Ascending aorta (tissue), 2 donors: ENCODE measurements at regions not wholly inside any gene's neighbourhood (a gene's known extent, or its start where the extent isn't known, plus 50 kb on each side); places are given as distances from the start of the nearest gene placed in this dataset.

Experiments used
- DNase-seq, 2 donors: peaks; one replicate each; pipeline ENCODE4 v3.0.0-alpha.2; 2019; ENCODE audit warnings: low spot score in 2 of 2
- H3K27ac ChIP-seq, 2 donors: fragments of 200-600 bp; sonication (generic); one replicate each; pipeline ENCODE4 v1.5.1; 2016 to 2017; ENCODE audit warnings: mild to moderate bottlenecking in 1 of 2
- H3K27me3 ChIP-seq: fragments of 200-600 bp; sonication (generic); one replicate; pipeline ENCODE4 v1.5.1; 2017
- H3K36me3 ChIP-seq, 2 donors: fragments of 200-600 bp; sonication (generic); one replicate each; pipeline ENCODE4 v1.5.1; 2016
- H3K4me1 ChIP-seq, 2 donors: fragments of 200-600 bp; sonication (generic); one replicate each; pipeline ENCODE4 v1.5.1; 2016 to 2017; ENCODE audit warnings: mild to moderate bottlenecking in 1 of 2
- H3K4me3 ChIP-seq, 2 donors: fragments of 200-600 bp; sonication (generic); one replicate each; pipeline ENCODE4 v1.5.1; 2016 to 2017; ENCODE audit warnings: mild to moderate bottlenecking in 1 of 2
- H3K9me3 ChIP-seq, 2 donors: fragments of 200-600 bp; sonication (generic); one replicate each; pipeline ENCODE4 v1.5.1; 2016
- intact Hi-C: fragments of 100-400 bp; cut with DNase I; formaldehyde crosslinking; loops from one replicate; pipeline ENCODE4 v1.15.1; 2023
- TF ChIP-seq, protein P1 (sequence below), 3 experiments: fragments of 200-600 bp in 2 of 3; fragments of 450-650 bp in 1 of 3; sonication (generic) in 2 of 3; IDR thresholded peaks; one replicate each; pipeline ENCODE4 v1.5.1; 2016 to 2019; ENCODE audit warnings: antibody characterized with exemption in 3 of 3, mild to moderate bottlenecking in 1 of 3, moderate library complexity in 1 of 3

DNA sequence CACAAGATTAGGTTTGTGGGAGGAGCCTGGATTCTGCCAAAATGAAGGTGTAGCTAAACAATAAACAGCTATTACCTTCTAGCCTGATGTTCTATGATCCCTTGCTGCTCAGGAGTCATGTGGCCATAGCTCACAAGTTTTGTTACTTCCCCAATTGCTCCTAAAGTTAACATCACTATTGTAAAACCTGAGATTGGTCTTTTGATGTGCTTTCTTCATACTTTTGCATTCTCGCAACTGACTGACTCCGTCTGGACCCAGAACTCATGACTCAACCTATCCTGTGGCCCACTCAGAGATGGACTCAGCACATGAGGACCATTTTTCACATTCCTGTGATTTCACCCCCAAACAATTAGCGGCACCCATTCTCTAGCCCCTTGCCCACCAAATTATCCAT lies 69.1 kb downstream of the PTGS2 start:
- Histone ChIP-seq H3K27ac (no peak overlapping the region), H3K4me3 (no peak overlapping the region), H3K9me3 (no peaks in the 10 kb centered on the region), H3K36me3 (no peaks in the 10 kb centered on the region), H3K4me1 (no peaks in the 10 kb centered on the region), H3K27me3 (no peaks in the 10 kb centered on the region)
- intact Hi-C loops: no loop called here
- DNase-seq: no peak
- TF ChIP-seq, protein P1, sequence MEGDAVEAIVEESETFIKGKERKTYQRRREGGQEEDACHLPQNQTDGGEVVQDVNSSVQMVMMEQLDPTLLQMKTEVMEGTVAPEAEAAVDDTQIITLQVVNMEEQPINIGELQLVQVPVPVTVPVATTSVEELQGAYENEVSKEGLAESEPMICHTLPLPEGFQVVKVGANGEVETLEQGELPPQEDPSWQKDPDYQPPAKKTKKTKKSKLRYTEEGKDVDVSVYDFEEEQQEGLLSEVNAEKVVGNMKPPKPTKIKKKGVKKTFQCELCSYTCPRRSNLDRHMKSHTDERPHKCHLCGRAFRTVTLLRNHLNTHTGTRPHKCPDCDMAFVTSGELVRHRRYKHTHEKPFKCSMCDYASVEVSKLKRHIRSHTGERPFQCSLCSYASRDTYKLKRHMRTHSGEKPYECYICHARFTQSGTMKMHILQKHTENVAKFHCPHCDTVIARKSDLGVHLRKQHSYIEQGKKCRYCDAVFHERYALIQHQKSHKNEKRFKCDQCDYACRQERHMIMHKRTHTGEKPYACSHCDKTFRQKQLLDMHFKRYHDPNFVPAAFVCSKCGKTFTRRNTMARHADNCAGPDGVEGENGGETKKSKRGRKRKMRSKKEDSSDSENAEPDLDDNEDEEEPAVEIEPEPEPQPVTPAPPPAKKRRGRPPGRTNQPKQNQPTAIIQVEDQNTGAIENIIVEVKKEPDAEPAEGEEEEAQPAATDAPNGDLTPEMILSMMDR (IDR thresholded peaks at IDR 0.05): no peak

- H3K4me3 ChIP-seq: no peak overlapping the region
- H3K36me3 ChIP-seq: no peaks in the 10 kb centered on the region
- H3K27me3 ChIP-seq: no peaks in the 10 kb centered on the region
- TF ChIP-seq, protein P1 (IDR thresholded peaks at IDR 0.05): no peak
- no peaks in the 10 kb centered on the region for H3K9me3 ChIP-seq
- intact Hi-C loops: loop anchor here (5.0 kb wide), 1 partner anchor 378 kb away; no protein-coding TSS in a partner anchor
- no peak for DNase-seq
- H3K27ac ChIP-seq: no peak overlapping the region
- H3K4me1 ChIP-seq: no peaks in the 10 kb centered on the region
Measured at GRCh38 chr1:186609183-186609582, 71.0 kb downstream of the PTGS2 start.

DNA sequence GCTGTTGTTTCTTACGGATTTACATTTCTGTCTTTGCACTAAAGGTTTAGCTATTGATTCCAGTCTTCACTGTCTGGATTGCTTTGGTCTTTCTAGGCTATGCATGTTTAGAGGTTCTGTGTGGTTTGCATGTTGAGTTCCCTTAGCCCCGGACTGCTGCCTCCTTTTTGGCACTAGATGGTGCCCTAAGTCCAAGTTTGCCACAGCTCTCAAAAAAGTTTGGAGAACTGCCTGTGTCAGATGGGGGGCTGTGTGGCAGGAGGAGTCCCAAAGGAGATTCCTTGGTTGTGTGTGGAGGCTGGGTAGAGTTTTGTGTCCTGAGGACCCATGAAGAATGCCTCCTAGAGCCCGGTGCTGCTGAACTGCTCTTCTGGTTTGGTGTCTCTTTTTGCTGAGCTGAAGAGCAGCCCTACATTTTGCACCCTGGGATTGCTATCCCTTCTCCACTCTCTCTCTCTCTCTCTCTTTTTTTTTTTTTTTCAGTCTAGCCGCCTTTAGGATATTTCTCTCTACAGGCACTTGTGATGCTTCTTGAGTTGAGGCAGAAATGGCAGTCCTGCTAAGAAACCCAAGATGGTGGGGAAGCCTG lies 74.4 kb downstream of the PTGS2 start:
- intact Hi-C loops: loop anchor here (5.0 kb wide), 1 partner anchor 381 kb away; no protein-coding TSS in a partner anchor
- Histone ChIP-seq H3K9me3 (no peaks in the 10 kb centered on the region), H3K4me3 (no peak overlapping the region), H3K36me3 (no peaks in the 10 kb centered on the region), H3K27me3 (no peaks in the 10 kb centered on the region), H3K4me1 (no peaks in the 10 kb centered on the region), H3K27ac (no peak overlapping the region)
- DNase-seq: no peak
- TF ChIP-seq, protein P1 (IDR thresholded peaks at IDR 0.05): peak in 1 of 3 experiments; percentile 45

DNA sequence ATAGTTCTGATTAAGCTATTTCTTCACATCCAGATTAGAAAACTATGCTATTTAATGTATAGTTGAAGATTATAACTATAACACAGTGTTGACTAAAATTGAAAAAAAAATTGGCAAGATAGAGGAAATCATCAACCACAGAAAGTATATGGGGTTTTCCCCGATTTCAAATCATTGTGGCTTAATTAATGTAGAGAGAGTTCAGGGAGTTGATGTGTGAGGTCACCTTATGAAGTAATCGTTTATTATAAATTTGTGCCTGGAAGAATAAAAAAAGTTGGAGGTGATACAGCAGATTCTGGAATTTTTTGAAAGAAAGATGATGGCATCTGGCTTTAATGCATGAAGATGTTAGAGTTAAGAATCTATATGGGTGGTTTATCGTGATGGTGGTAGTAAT lies 84.3 kb downstream of the PTGS2 start:
- TF ChIP-seq, protein P1 (IDR thresholded peaks at IDR 0.05): no peak
- no peak overlapping the region for H3K4me3 ChIP-seq
- no peaks in the 10 kb centered on the region for H3K27me3 ChIP-seq
- no peak for DNase-seq
- H3K9me3 ChIP-seq: no peaks in the 10 kb centered on the region
- H3K4me1 ChIP-seq: no peaks in the 10 kb centered on the region
- intact Hi-C loops: no loop called here
- no peaks in the 10 kb centered on the region for H3K36me3 ChIP-seq
- H3K27ac ChIP-seq: no peak overlapping the region

GRCh38 chr1:186578325-186579016 lies 101.8 kb downstream of the PTGS2 start:
- Histone ChIP-seq H3K4me1 (no peaks in the 10 kb centered on the region), H3K27ac (no peak overlapping the region), H3K4me3 (no peak overlapping the region), H3K36me3 (no peaks in the 10 kb centered on the region), H3K27me3 (no peaks in the 10 kb centered on the region), H3K9me3 (no peaks in the 10 kb centered on the region)
- TF ChIP-seq, protein P1 (IDR thresholded peaks at IDR 0.05): no peak
- intact Hi-C loops: no loop called here
- no peak for DNase-seq
